CD4-positive, alpha-beta T cell treated with Interleukin-4 for 1 hour (primary cell): ENCODE measurements at regions not wholly inside any gene's neighbourhood (a gene's known extent, or its start where the extent isn't known, plus 50 kb on each side); places are given as distances from the start of the nearest gene placed in this dataset.

Experiments
- DNase-seq, 2 donors: peaks; one replicate each; pipeline ENCODE4 v3.0.0-alpha.2; 2020 to 2022

DNA sequence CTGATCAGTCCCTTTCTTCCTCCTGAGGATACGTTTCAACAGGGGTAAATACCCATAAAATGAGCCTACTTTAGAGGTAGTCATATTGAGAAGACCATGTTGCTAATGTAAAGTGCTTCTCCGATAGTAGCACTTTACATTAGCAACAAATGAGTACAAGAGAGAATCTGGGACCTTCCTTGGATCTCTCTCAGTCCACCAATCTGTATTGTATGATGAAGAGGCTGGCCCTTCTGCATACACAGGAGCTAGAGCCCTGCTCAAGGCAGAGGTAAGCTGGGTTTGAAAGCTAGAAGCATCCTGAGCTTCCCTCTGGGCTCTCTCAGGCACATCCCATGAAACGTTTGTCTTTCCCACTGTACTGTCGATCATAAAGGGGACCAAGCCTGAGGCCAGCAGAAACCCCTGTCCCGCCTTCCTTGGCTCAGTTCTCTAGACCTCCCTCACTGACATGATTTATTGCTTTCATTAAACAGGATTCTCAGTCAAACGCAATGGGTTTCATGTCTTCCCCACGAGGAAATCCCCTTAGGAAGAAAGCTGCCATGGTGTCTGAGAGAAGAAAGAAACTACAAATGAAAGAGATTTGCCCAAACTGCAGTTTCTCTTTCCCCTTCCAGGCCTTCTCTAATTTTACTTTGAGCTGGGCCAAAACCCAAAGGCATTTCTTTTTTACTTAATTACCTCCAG, 62.8 kb upstream of the BCAR3 start:
- DNase-seq = no peak

DNA sequence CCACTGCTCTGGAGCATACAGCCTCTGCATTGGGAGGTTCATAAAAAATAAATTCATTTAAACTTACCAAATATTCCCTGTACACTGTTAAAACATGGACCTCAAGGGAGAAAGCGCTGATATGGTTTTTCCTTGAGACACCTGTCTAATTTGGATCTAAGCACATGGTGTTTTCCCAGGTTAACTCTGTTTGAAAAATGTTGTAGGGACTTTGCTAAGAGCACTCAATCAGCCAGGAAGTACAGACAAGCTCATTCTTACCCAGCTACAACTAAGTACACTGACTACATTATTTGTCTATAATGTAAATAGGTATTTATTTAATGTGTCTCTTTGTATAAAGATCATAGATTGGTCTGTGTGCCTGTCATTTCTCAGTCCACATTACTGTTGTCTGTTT, 61.8 kb upstream of the BCAR3 start:
- no peak for DNase-seq

DNA sequence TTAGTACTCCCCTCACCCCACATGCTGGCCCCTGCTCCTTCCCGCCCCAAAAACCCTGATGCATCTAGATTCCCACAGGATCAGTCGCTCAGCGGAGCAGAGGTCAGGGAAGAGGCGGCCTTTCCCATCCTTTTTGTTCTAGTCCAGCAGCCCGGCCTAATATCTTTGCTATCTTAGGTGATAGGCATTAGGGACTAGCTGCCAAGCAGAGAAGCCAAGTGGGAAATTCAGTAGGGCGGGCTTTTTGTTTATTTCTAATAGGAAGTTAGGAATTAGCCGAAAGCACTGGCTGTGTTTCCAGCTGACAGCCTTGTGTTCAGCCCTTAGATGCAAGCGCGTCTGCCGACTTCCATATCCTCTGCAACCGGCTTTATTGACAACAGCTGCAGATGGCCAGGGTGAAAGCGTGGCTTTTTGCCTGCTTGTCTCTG, 59.0 kb upstream of the BCAR3 start:
- no peak for DNase-seq

DNA sequence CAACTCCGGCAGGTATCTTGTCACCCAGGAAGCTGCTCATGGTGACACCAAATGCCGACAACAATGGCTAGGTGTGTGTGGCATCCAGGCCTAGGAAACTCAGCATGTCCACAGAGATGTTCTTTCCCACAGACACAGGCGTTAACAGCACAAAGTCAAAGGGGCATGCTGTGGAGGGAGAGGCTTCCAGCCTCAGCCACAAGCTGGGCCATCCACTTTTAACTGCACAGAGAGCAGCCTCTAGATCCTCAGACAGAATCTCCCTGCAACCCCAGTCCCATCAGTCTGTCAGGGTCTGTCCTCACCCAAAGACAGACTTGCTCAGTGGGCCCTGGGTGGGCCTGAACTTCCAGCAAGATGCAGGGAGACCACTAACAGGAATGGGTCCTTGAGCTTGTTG, 58.5 kb upstream of the BCAR3 start:
- no peak for DNase-seq

DNA sequence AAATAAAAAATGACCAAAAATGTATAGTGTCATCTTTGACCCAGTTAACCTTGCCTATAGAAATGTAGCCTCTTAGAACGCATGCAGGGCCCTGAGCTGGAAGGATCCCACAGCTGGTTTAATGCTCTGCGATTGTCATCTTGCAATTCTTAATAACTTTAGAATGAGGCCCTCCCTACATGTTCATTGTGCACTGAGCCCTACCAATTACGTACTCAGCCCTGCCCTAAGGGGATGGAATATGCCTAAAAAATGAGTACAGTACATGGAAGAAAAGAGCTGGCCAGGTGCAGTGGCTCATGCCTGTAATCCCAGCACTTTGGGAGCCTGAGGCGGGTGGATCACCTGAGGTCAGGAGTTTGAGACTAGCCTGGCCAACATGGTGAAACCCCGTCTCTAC, 57.8 kb upstream of the BCAR3 start:
- no peak for DNase-seq

DNA sequence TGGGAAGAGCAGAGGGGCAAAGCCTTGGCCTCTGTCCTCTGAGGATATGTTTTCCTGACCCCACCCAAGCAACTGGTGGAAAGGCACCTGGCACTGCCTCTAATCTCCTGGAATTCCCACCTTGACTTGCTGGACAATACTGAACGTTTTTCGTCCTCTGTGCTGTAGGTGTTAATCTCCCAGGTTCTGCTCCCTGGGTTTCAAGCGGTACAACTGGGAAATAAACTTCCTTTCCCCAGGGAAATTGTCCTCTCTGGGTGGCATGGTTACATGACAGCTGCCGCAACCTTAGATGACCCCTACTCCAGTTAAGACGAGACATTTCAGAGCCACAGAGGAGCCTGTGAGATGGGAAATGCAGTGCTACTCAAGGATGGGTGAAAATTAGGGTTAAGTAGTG, 57.3 kb upstream of the BCAR3 start:
- DNase-seq = no peak

DNA sequence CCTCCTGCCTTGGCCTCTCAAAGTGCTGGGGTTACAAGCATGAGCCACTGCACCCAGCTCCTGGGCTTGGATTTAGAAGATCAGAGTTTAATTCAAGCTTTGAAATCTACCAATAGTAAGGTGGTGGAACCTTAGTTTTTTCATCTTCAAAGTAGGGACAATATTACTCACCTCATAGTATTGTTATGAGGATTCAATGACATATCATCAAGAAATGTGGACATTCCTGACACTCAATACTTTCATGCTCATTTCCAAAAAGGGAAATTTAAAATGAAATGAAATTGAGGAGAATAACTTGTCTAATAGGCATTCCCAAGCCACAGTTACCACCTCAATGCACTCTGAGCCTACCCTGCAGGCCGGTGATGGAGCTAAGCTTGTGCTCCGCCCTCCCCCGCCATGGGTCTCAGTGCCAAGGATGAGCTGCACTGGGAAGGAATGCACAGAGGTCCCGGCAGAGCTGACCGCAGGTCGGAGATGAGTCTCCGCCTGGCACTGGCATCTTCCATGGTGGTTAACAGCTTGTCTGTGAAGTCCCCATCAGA, 56.5 kb upstream of the BCAR3 start:
- DNase-seq = no peak

DNA sequence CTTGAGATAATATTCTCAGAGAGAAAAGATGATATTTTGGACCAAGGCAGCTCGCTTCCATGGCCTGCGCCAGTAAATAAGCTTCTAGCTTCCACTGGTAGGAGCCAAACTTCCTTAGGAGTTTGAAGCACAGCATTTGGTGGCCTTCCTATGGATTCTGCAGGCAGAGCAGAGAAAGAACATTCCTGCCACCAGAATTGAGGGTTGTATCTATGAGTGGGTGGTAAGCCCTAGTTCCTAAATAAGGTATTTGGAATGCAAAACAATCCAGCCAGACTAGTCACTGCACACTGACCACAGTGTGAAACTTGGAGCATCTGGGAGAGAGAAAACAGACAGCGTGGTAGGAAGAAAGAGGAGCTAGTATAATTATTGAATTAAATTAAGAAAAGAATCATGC, 54.1 kb upstream of the BCAR3 start:
- DNase-seq = no peak

DNA sequence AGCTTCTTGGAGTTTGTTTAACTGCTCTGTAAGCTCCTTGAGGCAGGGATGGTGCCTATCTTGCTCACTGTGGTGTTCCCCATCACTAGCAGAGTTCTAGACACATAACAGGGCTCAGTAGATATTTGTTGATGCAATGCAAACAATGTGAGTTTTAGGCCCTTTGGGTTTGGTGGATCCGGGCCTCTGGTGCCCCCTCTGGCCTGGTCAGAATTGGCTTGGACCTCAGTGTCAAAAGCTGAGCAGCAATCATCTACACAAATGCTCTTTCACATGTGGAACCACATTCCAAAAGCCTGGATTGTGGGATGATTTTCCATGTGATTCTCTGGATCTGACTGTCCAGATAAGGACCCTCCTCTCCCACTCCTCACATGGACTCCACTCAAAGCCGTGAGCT, 53.4 kb upstream of the BCAR3 start:
- no peak for DNase-seq

DNA sequence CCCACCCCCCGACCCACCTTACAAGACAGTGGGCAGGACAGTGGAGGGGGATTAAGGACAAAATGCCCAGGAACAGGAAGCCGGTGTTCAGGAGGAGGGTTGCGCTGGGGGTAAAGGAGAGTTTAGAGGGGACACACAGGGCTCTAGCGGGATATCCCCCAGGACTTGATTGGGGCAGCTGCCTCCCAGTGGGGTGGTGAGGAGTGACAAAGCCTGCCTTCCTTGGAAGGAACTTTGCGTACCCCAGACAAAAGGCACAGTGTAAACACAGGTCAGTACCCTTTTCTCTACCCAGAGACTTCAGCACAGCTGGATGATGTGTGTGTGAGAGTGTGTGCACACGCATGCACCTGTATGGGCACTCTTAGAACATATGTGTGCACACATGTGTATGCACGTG, 51.7 kb upstream of the BCAR3 start:
- no peak for DNase-seq

DNA sequence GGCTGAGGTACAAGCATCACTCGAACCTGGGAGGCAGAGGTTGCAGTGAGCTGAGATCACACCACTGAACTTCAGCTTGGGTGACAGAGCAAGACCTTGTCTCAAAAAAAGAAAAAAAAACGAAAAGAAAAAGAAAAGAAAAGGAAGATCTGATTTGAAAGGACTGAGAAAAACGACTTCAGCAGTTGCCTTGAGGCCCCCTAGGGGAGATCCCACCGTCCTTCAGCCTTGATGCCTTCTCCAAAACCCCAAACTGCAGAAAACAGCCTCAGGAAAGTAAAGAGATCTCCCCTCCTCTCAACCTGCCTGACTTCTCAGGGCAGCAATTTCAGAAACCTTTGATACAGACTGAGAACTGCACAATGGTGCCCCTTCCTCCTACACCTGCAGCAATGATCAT, 50.9 kb upstream of the BCAR3 start:
- no peak for DNase-seq
